ENCODE measurements at regions not wholly inside any gene's neighbourhood (a gene's known extent, or its start where the extent isn't known, plus 50 kb on each side); places are given as distances from the start of the nearest gene placed in this dataset.

DNA sequence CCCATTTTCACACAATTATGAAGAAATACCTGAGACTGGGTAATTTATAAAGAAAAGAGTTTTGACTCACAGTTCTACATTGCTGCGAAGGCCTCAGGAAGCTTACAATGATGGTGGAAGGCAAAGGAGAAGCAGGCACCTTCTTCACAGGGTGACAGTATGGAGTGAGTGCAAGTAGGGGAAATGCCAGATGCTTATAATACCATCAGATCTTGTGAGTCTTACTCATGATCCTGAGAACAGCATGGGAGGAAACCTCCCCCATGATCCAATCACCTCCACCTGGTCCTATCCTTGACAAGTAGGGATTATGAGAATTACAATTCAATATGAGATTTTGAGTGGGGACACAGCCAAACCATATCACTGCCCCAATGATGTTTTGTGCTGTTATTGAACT, 189.3 kb upstream of the CRY1 start:
- TF ChIP-seq, protein P1, sequence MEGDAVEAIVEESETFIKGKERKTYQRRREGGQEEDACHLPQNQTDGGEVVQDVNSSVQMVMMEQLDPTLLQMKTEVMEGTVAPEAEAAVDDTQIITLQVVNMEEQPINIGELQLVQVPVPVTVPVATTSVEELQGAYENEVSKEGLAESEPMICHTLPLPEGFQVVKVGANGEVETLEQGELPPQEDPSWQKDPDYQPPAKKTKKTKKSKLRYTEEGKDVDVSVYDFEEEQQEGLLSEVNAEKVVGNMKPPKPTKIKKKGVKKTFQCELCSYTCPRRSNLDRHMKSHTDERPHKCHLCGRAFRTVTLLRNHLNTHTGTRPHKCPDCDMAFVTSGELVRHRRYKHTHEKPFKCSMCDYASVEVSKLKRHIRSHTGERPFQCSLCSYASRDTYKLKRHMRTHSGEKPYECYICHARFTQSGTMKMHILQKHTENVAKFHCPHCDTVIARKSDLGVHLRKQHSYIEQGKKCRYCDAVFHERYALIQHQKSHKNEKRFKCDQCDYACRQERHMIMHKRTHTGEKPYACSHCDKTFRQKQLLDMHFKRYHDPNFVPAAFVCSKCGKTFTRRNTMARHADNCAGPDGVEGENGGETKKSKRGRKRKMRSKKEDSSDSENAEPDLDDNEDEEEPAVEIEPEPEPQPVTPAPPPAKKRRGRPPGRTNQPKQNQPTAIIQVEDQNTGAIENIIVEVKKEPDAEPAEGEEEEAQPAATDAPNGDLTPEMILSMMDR (IDR thresholded peaks at IDR 0.05; ENCODE audit: control extremely low read depth in 1 of 3, insufficient read depth in 1 of 3, low read depth in 1 of 3, low read length in 3 of 3), result no peak
- TF ChIP-seq ZNF274 (IDR thresholded peaks at IDR 0.05; ENCODE audit: borderline replicate concordance, extremely low read depth, low read length) (no peak), POLR2AphosphoS5 (IDR thresholded peaks at IDR 0.05; ENCODE audit: low read depth, low read length) (no peak), SIN3A (conservative IDR thresholded peaks at IDR 0.05 in 1 of 2, IDR thresholded peaks at IDR 0.05 in 1 of 2; ENCODE audit: low read depth in 1 of 2, low read length in 2 of 2) (no peak), FOSL1 (IDR thresholded peaks at IDR 0.05; ENCODE audit: insufficient read depth, low read depth, low read length) (no peak), CHD2 (IDR thresholded peaks at IDR 0.05; ENCODE audit: low read length) (no peak), GTF2F1 (IDR thresholded peaks at IDR 0.05; ENCODE audit: borderline replicate concordance, low read depth, low read length) (no peak), MAFK (IDR thresholded peaks at IDR 0.05; ENCODE audit: low read depth, low read length) (no peak), SUZ12 (IDR thresholded peaks at IDR 0.05; ENCODE audit: low read length) (no peak), EZH2 (IDR thresholded peaks at IDR 0.05; ENCODE audit: low read depth, low read length, severe bottlenecking) (no peak), POLR2A (IDR thresholded peaks at IDR 0.05; ENCODE audit: control extremely low read depth in 1 of 2, low read depth in 2 of 2, low read length in 2 of 2) (no peak)
- TF ChIP-seq, protein P2, sequence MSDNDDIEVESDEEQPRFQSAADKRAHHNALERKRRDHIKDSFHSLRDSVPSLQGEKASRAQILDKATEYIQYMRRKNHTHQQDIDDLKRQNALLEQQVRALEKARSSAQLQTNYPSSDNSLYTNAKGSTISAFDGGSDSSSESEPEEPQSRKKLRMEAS (IDR thresholded peaks at IDR 0.05), result no peak

All from H1 (cell line).